H1 (cell line): ENCODE measurements at regions not wholly inside any gene's neighbourhood (a gene's known extent, or its start where the extent isn't known, plus 50 kb on each side); places are given as distances from the start of the nearest gene placed in this dataset.

Source experiments
- NANOG ChIP-seq: IDR thresholded peaks from 2 replicates; pipeline ENCODE4 v1.6.1; 2011; ENCODE audit warnings: low read length, low read depth, mild to moderate bottlenecking, inconsistent platforms; ENCODE audit not compliant: insufficient read depth, poor library complexity, severe bottlenecking
- TF ChIP-seq, protein P1 (sequence below): IDR thresholded peaks from 2 replicates; pipeline ENCODE4 v1.6.1; 2011; ENCODE audit warnings: low read length, improper control_type of control experiment

DNA sequence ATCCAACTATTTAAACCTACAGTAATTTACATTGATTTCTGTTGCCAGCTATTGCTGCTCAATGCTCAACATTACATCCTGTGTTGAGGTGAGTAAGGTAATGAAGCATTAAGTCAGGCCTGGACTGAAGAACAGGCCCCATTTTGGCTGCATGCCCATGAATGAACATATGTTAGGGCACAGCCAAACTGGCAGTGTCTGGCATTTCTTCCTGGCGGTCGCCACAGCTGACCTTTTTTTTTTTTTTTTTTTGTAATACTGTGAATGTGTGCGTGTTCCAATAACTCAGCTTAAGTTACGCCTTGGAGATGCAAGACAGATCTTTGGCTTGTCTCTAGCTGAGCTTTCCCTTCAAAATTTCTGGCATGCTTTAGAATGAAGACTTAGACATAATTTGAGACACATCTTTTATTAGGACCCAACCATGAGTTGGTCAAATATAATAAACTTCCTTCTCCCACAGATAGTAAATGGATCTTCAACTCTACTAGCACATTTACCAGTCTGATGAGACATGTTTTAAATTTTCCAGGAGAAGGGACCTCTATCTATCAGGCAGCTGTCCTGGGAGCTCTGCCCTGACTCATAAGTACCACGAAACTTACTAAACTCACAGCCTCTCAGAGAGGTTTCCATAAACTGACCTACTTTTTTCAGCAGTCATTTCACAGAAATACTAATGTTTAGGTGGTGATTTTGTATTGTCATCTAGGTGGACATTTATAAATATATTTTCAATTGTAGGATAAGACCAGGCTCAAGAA, 341.1 kb upstream of the RUNX1 start (continued):
- TF ChIP-seq, protein P1, sequence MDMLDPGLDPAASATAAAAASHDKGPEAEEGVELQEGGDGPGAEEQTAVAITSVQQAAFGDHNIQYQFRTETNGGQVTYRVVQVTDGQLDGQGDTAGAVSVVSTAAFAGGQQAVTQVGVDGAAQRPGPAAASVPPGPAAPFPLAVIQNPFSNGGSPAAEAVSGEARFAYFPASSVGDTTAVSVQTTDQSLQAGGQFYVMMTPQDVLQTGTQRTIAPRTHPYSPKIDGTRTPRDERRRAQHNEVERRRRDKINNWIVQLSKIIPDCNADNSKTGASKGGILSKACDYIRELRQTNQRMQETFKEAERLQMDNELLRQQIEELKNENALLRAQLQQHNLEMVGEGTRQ: no peak
- no peak for TF ChIP-seq NANOG
